Mucosa of descending colon (tissue), 3 donors: ENCODE measurements at regions not wholly inside any gene's neighbourhood (a gene's known extent, or its start where the extent isn't known, plus 50 kb on each side); places are given as distances from the start of the nearest gene placed in this dataset.

Source experiments
- ATAC-seq: fragments of 200-7000 bp; cut with Tn5 transposase; one replicate; pipeline ENCODE4 v1.9.1; 2020; ENCODE audit warnings: mild to moderate bottlenecking, moderate library complexity
- DNase-seq, 3 donors: peaks; one replicate each; pipeline ENCODE4 v3.0.0-alpha.2; 2020
- H3K36me3 ChIP-seq: fragments of 200-600 bp; one replicate; pipeline ENCODE4 v1.8.0; 2021; ENCODE audit warnings: low read depth, mild to moderate bottlenecking
- H3K4me1 ChIP-seq: fragments of 200-600 bp; one replicate; pipeline ENCODE4 v1.8.0; 2021; ENCODE audit warnings: low read depth, mild to moderate bottlenecking
- H3K4me3 ChIP-seq: fragments of 200-600 bp; one replicate; pipeline ENCODE4 v1.8.0; 2021; ENCODE audit warnings: mild to moderate bottlenecking
- H3K9me3 ChIP-seq: fragments of 200-600 bp; one replicate; pipeline ENCODE4 v1.8.0; 2021; ENCODE audit warnings: mild to moderate bottlenecking
- intact Hi-C, 2 donors: fragments of 100-400 bp; cut with DNase I in 1 of 2; cut with micrococcal nuclease in 1 of 2; formaldehyde crosslinking; loops; one replicate each; pipeline versions ENCODE4 v1.11.0 to v1.11.1; 2022; cut with DNase I, micrococcal nuclease
- TF ChIP-seq, protein P1 (sequence below): fragments of 200-600 bp; IDR thresholded peaks from one replicate; pipeline ENCODE4 v1.8.0; 2022; ENCODE audit warnings: antibody characterized with exemption, mild to moderate bottlenecking
- donor health status: DM: no; HTN: no; CAD: no; lungs with moderate emphysema.
- donor health status: DM: no; HTN: no; CAD: no.
- donor health status: DM: no; HTN: yes; CAD: no.

DNA sequence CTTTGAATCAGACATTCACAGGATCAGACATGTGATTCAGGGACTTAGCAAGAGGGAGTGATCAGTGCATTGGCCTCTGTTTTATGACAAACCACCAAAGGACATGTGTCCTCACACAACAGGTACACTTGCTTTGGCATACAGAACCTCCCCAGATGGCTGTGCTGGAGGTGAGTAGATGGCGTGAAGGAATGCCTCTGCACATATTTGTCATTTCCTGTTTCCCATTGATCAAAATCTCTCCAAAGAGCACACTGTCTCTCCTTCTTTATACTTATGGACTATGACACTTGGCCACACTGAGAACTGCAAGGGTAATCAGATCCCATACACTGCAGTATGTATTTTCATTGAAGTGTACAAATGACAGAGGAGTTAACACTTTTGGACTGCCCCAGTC lies 927.6 kb downstream of the TSN start:
- intact Hi-C loops, result no loop called here
- Histone ChIP-seq H3K4me3 (no peak overlapping the region), H3K4me1 (no peaks in the 10 kb centered on the region), H3K36me3 (no peaks in the 10 kb centered on the region), H3K9me3 (no peaks in the 10 kb centered on the region)
- DNase-seq, result no peak
- no peak for ATAC-seq
- TF ChIP-seq, protein P1, sequence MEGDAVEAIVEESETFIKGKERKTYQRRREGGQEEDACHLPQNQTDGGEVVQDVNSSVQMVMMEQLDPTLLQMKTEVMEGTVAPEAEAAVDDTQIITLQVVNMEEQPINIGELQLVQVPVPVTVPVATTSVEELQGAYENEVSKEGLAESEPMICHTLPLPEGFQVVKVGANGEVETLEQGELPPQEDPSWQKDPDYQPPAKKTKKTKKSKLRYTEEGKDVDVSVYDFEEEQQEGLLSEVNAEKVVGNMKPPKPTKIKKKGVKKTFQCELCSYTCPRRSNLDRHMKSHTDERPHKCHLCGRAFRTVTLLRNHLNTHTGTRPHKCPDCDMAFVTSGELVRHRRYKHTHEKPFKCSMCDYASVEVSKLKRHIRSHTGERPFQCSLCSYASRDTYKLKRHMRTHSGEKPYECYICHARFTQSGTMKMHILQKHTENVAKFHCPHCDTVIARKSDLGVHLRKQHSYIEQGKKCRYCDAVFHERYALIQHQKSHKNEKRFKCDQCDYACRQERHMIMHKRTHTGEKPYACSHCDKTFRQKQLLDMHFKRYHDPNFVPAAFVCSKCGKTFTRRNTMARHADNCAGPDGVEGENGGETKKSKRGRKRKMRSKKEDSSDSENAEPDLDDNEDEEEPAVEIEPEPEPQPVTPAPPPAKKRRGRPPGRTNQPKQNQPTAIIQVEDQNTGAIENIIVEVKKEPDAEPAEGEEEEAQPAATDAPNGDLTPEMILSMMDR, result no peak

DNA sequence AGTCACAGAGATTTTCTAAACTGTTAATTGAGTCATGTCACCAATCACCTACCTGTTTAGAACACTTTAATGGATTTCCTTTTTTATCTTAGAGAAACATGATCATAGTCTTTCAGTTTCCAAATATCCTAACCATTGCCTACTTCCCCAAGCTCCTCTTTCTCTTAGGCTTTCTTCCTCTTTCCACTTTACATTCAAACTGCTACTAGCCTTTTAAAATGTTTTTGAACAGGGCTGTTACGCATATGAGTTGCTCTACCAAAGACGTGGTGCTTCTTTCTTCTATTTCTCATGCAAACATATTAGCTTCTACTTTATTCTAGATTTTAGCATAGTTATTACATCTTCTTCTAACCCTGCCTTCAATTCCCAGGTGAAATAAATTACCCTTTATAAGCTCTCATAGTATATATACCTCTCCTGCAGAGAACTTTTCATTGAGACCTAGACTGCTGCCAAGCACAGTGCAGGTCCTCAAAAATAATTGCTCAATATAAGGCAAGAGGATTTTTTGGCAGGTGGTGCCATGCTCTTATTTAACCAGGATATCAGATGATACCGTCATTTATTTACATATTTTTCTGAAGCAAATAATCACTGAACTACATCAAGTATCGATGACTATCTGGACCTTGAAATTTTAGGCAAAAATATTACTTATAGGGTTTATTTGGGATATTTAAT lies 937.1 kb downstream of the TSN start:
- Histone ChIP-seq H3K4me1 (no peaks in the 10 kb centered on the region), H3K4me3 (no peak overlapping the region), H3K9me3 (no peaks in the 10 kb centered on the region), H3K36me3 (no peaks in the 10 kb centered on the region)
- intact Hi-C loops, result no loop called here
- TF ChIP-seq, protein P1, result no peak
- ATAC-seq (no peak), DNase-seq (no peak)

DNA sequence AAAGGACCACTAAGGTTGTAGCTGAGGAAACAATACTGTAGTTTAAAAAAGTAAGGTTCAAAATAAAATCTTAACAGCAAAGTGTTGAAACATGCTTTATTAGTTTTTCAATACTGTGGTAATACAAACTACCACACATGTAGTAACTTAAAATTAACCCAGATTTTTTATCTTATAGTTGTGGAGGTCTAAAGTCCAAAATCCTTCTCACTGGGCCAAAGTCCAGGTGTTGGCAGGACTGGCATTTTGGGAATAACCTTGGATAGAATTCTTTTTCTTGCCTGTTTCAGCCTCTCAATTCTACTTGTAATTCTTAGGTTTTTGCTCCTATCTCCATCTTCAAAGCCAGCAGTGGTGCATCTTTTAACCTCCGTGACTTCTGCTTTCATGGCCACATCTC lies 942.0 kb downstream of the TSN start:
- TF ChIP-seq, protein P1, result no peak
- Histone ChIP-seq H3K36me3 (no peaks in the 10 kb centered on the region), H3K4me1 (no peaks in the 10 kb centered on the region), H3K4me3 (no peak overlapping the region), H3K9me3 (no peaks in the 10 kb centered on the region)
- ATAC-seq (no peak), DNase-seq (no peak)
- intact Hi-C loops, result no loop called here

DNA sequence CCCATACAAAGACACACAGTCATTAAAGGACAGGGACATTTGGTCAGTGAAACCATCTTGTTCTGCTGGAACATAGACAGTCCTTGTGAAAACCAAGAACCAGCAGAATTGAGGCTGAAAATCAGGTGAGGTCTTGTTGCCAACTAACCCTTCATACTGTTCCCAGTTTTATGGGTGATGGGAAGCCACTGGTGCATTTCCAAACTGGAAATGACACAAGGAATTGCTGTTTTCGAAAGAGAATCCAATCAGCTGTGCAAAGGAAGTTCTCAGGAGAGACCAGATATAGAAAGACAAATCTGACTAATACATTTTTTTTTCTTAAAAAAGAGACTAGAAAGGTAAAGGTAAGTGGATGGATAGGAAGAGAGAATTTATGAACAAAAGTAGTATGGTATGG lies 948.2 kb downstream of the TSN start:
- Histone ChIP-seq H3K4me1 (no peaks in the 10 kb centered on the region), H3K36me3 (no peaks in the 10 kb centered on the region), H3K4me3 (no peak overlapping the region), H3K9me3 (no peaks in the 10 kb centered on the region)
- no peak for DNase-seq
- intact Hi-C loops, result no loop called here
- no peak for ATAC-seq
- TF ChIP-seq, protein P1, result no peak

DNA sequence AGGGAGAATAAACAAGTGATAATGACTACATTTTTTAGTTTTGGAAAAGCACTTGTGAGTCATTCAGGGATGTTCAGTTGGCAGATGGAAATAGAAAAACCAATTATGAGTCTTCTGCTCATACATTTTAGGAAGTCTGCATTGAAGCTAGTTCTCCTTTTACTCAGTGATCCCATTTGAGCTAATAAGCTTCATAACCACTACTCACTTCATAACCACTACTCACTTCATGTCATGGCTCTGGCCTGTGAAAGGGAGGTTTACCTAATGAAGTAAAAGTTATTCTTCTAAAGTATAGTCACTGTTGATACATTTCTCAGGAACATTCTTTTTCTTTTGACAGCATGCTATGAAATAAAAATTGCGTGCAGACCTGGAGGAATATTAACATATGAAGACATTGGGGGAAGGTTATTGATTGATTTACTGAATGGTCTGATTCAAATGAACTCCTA lies 948.7 kb downstream of the TSN start:
- TF ChIP-seq, protein P1, result no peak
- H3K4me1 ChIP-seq, result no peaks in the 10 kb centered on the region
- ATAC-seq, result no peak
- H3K9me3 ChIP-seq, result no peaks in the 10 kb centered on the region
- DNase-seq, result no peak
- intact Hi-C loops, result no loop called here
- H3K36me3 ChIP-seq, result no peaks in the 10 kb centered on the region
- no peak overlapping the region for H3K4me3 ChIP-seq

DNA sequence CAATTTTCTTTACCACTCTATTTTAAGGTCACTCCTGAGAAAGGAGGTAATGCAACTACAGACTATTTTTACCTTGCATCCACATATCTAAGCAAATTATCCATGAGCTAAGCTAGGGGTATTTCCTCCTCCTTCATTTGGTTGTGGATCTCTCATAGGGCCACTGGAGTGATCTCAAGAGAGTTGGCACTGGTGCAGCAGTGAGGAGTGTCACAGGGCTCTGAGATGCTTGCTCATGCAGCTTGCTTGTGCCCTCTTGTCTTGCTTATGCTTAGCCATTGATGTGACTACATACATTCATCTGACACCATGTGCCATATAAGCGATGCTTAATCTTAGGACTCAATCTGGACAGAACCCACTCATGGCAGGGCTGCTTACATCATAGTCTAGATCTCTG lies 950.3 kb downstream of the TSN start:
- Histone ChIP-seq H3K9me3 (no peaks in the 10 kb centered on the region), H3K4me3 (no peak overlapping the region), H3K4me1 (no peaks in the 10 kb centered on the region), H3K36me3 (no peaks in the 10 kb centered on the region)
- ATAC-seq (no peak), DNase-seq (no peak)
- TF ChIP-seq, protein P1, result no peak
- intact Hi-C loops, result no loop called here
